ENCODE measurements at regions not wholly inside any gene's neighbourhood (a gene's known extent, or its start where the extent isn't known, plus 50 kb on each side); places are given as distances from the start of the nearest gene placed in this dataset.
"Not testable (repeated sequence)": the region's sequence is repeated elsewhere in the genome, so short reads cannot be mapped to it uniquely, and the experiment has no call there.

GRCh38 chr17:71098071-71098470, 928.7 kb downstream of the KCNJ2 start:
- H3K4me3 ChIP-seq (ENCODE audit: low read depth, low read length): no peak overlapping the region
- no peak for DNase-seq (ENCODE audit: low read depth)
- TF ChIP-seq CTCF (conservative IDR thresholded peaks at IDR 0.05; ENCODE audit: low read depth, low read length): no peak

GRCh38 chr17:71099003-71099714, 929.8 kb downstream of the KCNJ2 start:
- no peak overlapping the region for H3K4me3 ChIP-seq (ENCODE audit: low read depth, low read length)
- peak; percentile 13 for DNase-seq (ENCODE audit: low read depth)
- no peak for TF ChIP-seq CTCF (conservative IDR thresholded peaks at IDR 0.05; ENCODE audit: low read depth, low read length)

- no peak for DNase-seq (ENCODE audit: low read depth)
- no peak for TF ChIP-seq CTCF (conservative IDR thresholded peaks at IDR 0.05; ENCODE audit: low read depth, low read length)
- no peak overlapping the region for H3K4me3 ChIP-seq (ENCODE audit: low read depth, low read length)
Observed at GRCh38 chr17:71102777-71103176, 933.4 kb downstream of the KCNJ2 start.

- DNase-seq (ENCODE audit: low read depth): no peak
- H3K4me3 ChIP-seq (ENCODE audit: low read depth, low read length): no peak overlapping the region
- no peak for TF ChIP-seq CTCF (conservative IDR thresholded peaks at IDR 0.05; ENCODE audit: low read depth, low read length)
Observed at GRCh38 chr17:71104225-71104624, 934.9 kb downstream of the KCNJ2 start.

GRCh38 chr17:71106056-71106455, 936.7 kb downstream of the KCNJ2 start:
- DNase-seq (ENCODE audit: low read depth): peak; percentile 16
- H3K4me3 ChIP-seq (ENCODE audit: low read depth, low read length): not testable (repeated sequence)

- DNase-seq (ENCODE audit: low read depth): no peak
- no peak for TF ChIP-seq CTCF (conservative IDR thresholded peaks at IDR 0.05; ENCODE audit: low read depth, low read length)
- no peak overlapping the region for H3K4me3 ChIP-seq (ENCODE audit: low read depth, low read length)
Observed at GRCh38 chr17:71107136-71107535, 937.8 kb downstream of the KCNJ2 start.

GRCh38 chr17:71109697-71110096, 940.4 kb downstream of the KCNJ2 start:
- no peak for TF ChIP-seq CTCF (conservative IDR thresholded peaks at IDR 0.05; ENCODE audit: low read depth, low read length)
- no peak overlapping the region for H3K4me3 ChIP-seq (ENCODE audit: low read depth, low read length)
- peak; percentile 16 for DNase-seq (ENCODE audit: low read depth)
